ENCODE measurements at regions not wholly inside any gene's neighbourhood (a gene's known extent, or its start where the extent isn't known, plus 50 kb on each side); places are given as distances from the start of the nearest gene placed in this dataset.

DNA sequence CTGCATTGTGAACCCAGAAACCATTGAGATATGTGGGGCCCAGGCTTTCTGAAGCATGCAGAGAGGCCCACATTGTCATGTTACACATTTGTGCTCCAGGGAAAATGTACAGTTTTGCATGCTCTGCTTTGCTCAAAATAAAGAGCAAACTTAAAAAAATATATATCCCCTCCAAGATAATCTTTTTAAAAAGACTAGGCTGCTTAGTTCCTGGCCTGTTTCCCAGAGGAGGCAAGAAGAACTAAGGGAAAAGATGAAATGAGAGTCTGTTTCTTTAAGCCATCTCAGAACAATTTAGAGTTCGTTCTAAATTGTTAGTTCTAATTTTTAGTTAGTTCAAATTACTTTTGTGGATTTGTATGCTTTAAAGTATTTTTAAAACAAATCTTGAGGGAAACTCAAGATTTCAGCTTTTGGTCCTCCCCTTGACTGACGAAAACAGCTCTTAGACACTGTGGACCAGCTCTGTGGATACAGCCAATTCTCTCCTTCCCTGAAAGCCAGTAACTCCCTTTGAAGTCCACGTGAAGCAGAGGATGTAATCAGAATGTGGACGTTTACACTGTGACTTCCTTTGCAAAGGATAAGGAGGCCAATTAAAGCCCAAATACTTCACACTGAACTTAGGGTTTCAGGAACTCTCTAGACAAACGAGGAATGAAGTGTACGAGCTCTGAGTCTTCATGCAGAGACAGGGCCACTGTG is 84.7 kb downstream of the CD164 start:
- no peak overlapping the region for H3K4me3 ChIP-seq (ENCODE audit: low read length in 3 of 3)
- DNase-seq, result no peak
- no peaks in the 10 kb centered on the region for H3K36me3 ChIP-seq (ENCODE audit: control insufficient read depth in 2 of 3, insufficient read depth in 3 of 3, low read length in 3 of 3)
- no peak overlapping the region for H3K9ac ChIP-seq (ENCODE audit: low read length in 3 of 3)
- H3K27me3 ChIP-seq (ENCODE audit: control insufficient read depth, insufficient read depth, low read length), result no peaks in the 10 kb centered on the region
- no peak overlapping the region for H3K27ac ChIP-seq (ENCODE audit: low read depth in 2 of 2, low read length in 2 of 2)
- FAIRE-seq, result no peak
- TF ChIP-seq, protein P1, sequence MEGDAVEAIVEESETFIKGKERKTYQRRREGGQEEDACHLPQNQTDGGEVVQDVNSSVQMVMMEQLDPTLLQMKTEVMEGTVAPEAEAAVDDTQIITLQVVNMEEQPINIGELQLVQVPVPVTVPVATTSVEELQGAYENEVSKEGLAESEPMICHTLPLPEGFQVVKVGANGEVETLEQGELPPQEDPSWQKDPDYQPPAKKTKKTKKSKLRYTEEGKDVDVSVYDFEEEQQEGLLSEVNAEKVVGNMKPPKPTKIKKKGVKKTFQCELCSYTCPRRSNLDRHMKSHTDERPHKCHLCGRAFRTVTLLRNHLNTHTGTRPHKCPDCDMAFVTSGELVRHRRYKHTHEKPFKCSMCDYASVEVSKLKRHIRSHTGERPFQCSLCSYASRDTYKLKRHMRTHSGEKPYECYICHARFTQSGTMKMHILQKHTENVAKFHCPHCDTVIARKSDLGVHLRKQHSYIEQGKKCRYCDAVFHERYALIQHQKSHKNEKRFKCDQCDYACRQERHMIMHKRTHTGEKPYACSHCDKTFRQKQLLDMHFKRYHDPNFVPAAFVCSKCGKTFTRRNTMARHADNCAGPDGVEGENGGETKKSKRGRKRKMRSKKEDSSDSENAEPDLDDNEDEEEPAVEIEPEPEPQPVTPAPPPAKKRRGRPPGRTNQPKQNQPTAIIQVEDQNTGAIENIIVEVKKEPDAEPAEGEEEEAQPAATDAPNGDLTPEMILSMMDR (IDR thresholded peaks at IDR 0.05; ENCODE audit: borderline replicate concordance, extremely low read depth, insufficient read depth), result no peak
- peaks cover 0 to 9% (median 5%) of the 10 kb centered on the region in 3 donors for H3K4me1 ChIP-seq (ENCODE audit: control insufficient read depth in 2 of 3, insufficient read depth in 2 of 3, low read depth in 1 of 3, low read length in 3 of 3)
- intact Hi-C loops (cut with DNase I), result no loop called here
- no peaks in the 10 kb centered on the region for H3K9me3 ChIP-seq (ENCODE audit: control insufficient read depth in 2 of 3, insufficient read depth in 1 of 3, low read length in 3 of 3)

DNA sequence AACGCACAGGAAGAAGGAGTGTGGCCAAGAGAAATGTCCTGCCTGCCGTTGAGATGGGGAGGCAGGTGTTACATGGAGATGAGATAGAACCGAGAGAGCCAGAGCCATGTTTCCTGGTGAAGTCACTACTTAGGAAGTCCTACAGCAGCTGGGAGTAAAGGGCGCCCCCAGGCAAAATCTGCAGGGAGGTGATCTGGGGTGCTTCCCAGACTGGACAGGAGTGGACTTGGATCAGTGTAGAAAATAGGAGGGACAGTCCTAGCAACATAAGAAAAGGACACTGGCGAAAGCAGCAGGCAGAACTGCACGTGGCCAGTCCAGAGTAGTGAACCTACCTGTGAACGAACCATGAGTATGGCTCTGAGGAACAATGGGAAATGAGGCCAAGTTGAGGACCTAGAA is 85.3 kb downstream of the CD164 start:
- Histone ChIP-seq H3K36me3 (ENCODE audit: control insufficient read depth in 2 of 3, insufficient read depth in 3 of 3, low read length in 3 of 3) (no peaks in the 10 kb centered on the region), H3K9ac (ENCODE audit: low read length in 3 of 3) (no peak overlapping the region), H3K4me3 (ENCODE audit: low read length in 3 of 3) (no peak overlapping the region), H3K27me3 (ENCODE audit: control insufficient read depth, insufficient read depth, low read length) (no peaks in the 10 kb centered on the region), H3K4me1 (ENCODE audit: control insufficient read depth in 2 of 3, insufficient read depth in 2 of 3, low read depth in 1 of 3, low read length in 3 of 3) (peaks cover 0 to 9% (median 5%) of the 10 kb centered on the region in 3 donors), H3K27ac (ENCODE audit: low read depth in 2 of 2, low read length in 2 of 2) (no peak overlapping the region), H3K9me3 (ENCODE audit: control insufficient read depth in 2 of 3, insufficient read depth in 1 of 3, low read length in 3 of 3) (no peaks in the 10 kb centered on the region)
- DNase-seq (no peak), FAIRE-seq (no peak)
- TF ChIP-seq, protein P1 (IDR thresholded peaks at IDR 0.05; ENCODE audit: borderline replicate concordance, extremely low read depth, insufficient read depth), result no peak
- intact Hi-C loops (cut with DNase I), result no loop called here

DNA sequence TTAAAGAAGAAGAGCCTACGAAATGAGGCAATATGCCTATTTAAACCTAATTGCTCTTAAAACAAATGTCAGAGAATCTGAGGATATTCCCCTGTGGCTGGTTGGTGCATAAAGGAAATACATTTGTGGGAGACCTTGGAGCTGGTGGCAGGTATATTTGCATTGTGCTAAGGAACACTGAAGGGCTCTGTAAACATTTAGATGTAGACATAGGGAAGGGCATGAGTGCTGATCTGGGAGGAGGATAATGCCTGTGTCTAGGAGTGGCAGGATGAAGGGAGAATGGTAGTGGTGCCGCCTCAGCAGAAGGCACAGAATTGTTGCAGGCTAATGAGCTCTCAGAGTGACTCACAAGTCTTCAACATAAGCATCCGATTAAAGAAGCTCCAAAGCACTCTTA is 85.8 kb downstream of the CD164 start:
- Histone ChIP-seq H3K27ac (ENCODE audit: low read depth in 2 of 2, low read length in 2 of 2) (no peak overlapping the region), H3K9me3 (ENCODE audit: control insufficient read depth in 2 of 3, insufficient read depth in 1 of 3, low read length in 3 of 3) (no peaks in the 10 kb centered on the region), H3K9ac (ENCODE audit: low read length in 3 of 3) (no peak overlapping the region), H3K27me3 (ENCODE audit: control insufficient read depth, insufficient read depth, low read length) (no peaks in the 10 kb centered on the region), H3K4me1 (ENCODE audit: control insufficient read depth in 2 of 3, insufficient read depth in 2 of 3, low read depth in 1 of 3, low read length in 3 of 3) (peaks cover 0 to 9% (median 5%) of the 10 kb centered on the region in 3 donors), H3K4me3 (ENCODE audit: low read length in 3 of 3) (no peak overlapping the region), H3K36me3 (ENCODE audit: control insufficient read depth in 2 of 3, insufficient read depth in 3 of 3, low read length in 3 of 3) (no peaks in the 10 kb centered on the region)
- no peak for DNase-seq
- FAIRE-seq, result no peak
- TF ChIP-seq, protein P1 (IDR thresholded peaks at IDR 0.05; ENCODE audit: borderline replicate concordance, extremely low read depth, insufficient read depth), result no peak
- intact Hi-C loops (cut with DNase I), result no loop called here

DNA sequence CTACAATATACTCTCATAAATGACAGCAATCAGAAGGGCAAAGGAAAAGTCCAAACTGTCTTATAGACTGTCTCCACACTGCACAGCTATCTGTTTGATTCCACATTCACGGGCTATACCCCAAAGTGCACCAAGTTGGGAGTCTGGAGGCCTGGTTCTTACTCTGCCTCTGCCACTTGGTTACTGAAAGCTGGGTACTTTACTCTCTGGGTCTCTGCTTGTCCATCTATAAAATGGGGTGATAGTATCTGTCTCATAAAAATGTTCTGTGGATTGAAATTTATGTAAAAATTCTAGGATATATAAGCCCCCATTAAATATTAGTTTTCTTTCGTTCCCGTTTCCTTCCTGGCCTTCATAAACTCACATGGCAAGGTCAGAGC is 86.5 kb downstream of the CD164 start:
- Histone ChIP-seq H3K9ac (ENCODE audit: low read length in 3 of 3) (no peak overlapping the region), H3K36me3 (ENCODE audit: control insufficient read depth in 2 of 3, insufficient read depth in 3 of 3, low read length in 3 of 3) (no peaks in the 10 kb centered on the region), H3K27me3 (ENCODE audit: control insufficient read depth, insufficient read depth, low read length) (no peaks in the 10 kb centered on the region), H3K9me3 (ENCODE audit: control insufficient read depth in 2 of 3, insufficient read depth in 1 of 3, low read length in 3 of 3) (no peaks in the 10 kb centered on the region), H3K4me1 (ENCODE audit: control insufficient read depth in 2 of 3, insufficient read depth in 2 of 3, low read depth in 1 of 3, low read length in 3 of 3) (peaks cover 0 to 5% (median 3%) of the 10 kb centered on the region in 3 donors), H3K4me3 (ENCODE audit: low read length in 3 of 3) (no peak overlapping the region), H3K27ac (ENCODE audit: low read depth in 2 of 2, low read length in 2 of 2) (no peak overlapping the region)
- no peak for FAIRE-seq
- intact Hi-C loops (cut with DNase I), result no loop called here
- TF ChIP-seq, protein P1 (IDR thresholded peaks at IDR 0.05; ENCODE audit: borderline replicate concordance, extremely low read depth, insufficient read depth), result no peak
- DNase-seq, result no peak

Data from kidney (tissue), 13 donors.